GM21360 (cell line): ENCODE measurements at regions not wholly inside any gene's neighbourhood (a gene's known extent, or its start where the extent isn't known, plus 50 kb on each side); places are given as distances from the start of the nearest gene placed in this dataset.
"Not testable (repeated sequence)": the region's sequence is repeated elsewhere in the genome, so short reads cannot be mapped to it uniquely, and the experiment has no call there.

Experiments
- ATAC-seq: cut with Tn5 transposase; IDR thresholded peaks from one replicate; pipeline ENCODE4 v1.9.1; 2021; ENCODE audit warnings: mild to moderate bottlenecking, moderate library complexity; ENCODE audit not compliant: unreplicated experiment

- ATAC-seq: not testable (repeated sequence)
Observed at GRCh38 chr15:20680257-20680815, 138.7 kb upstream of the GOLGA6L6 start.

- no peak for ATAC-seq
Observed at GRCh38 chr15:20672470-20672869, 130.9 kb upstream of the GOLGA6L6 start.

GRCh38 chr15:20671675-20672074, 130.1 kb upstream of the GOLGA6L6 start:
- ATAC-seq: no peak

- not testable (repeated sequence) for ATAC-seq
Observed at GRCh38 chr15:20666410-20666809, 124.8 kb upstream of the GOLGA6L6 start.

GRCh38 chr15:20665653-20666052, 124.1 kb upstream of the GOLGA6L6 start:
- ATAC-seq: no peak

GRCh38 chr15:20659265-20659664, 117.7 kb upstream of the GOLGA6L6 start:
- no peak for ATAC-seq

GRCh38 chr15:20658024-20658423, 116.4 kb upstream of the GOLGA6L6 start:
- no peak for ATAC-seq

- no peak for ATAC-seq
Observed at GRCh38 chr15:20657084-20657483, 115.5 kb upstream of the GOLGA6L6 start.

GRCh38 chr15:20652914-20653313, 111.3 kb upstream of the GOLGA6L6 start:
- no peak for ATAC-seq

- not testable (repeated sequence) for ATAC-seq
Observed at GRCh38 chr15:20648402-20648975, 106.9 kb upstream of the GOLGA6L6 start.

- ATAC-seq: no peak
Observed at GRCh38 chr15:20646529-20647142, 105.0 kb upstream of the GOLGA6L6 start.

- no peak for ATAC-seq
Observed at GRCh38 chr15:20645956-20646355, 104.4 kb upstream of the GOLGA6L6 start.

- no peak for ATAC-seq
Observed at GRCh38 chr15:20644896-20645295, 103.3 kb upstream of the GOLGA6L6 start.

- ATAC-seq: no peak
Observed at GRCh38 chr15:20643829-20644425, 102.3 kb upstream of the GOLGA6L6 start.

- ATAC-seq: no peak
Observed at GRCh38 chr15:20643024-20643770, 101.6 kb upstream of the GOLGA6L6 start.

- ATAC-seq: no peak
Observed at GRCh38 chr15:20642054-20642767, 100.6 kb upstream of the GOLGA6L6 start.

- not testable (repeated sequence) for ATAC-seq
Observed at GRCh38 chr15:20640427-20640826, 98.8 kb upstream of the GOLGA6L6 start.

- ATAC-seq: not testable (repeated sequence)
Observed at GRCh38 chr15:20639224-20639623, 97.6 kb upstream of the GOLGA6L6 start.

GRCh38 chr15:20637499-20637898, 95.9 kb upstream of the GOLGA6L6 start:
- not testable (repeated sequence) for ATAC-seq

GRCh38 chr15:20629526-20629925, 87.9 kb upstream of the GOLGA6L6 start:
- ATAC-seq: not testable (repeated sequence)

GRCh38 chr15:20628538-20628937, 86.9 kb upstream of the GOLGA6L6 start:
- not testable (repeated sequence) for ATAC-seq
